LNCaP clone FGC (cell line): ENCODE measurements at regions not wholly inside any gene's neighbourhood (a gene's known extent, or its start where the extent isn't known, plus 50 kb on each side); places are given as distances from the start of the nearest gene placed in this dataset.

Experiments
- DNase-seq: peaks from one replicate; pipeline ENCODE4 v3.0.0-alpha.2; 2011; ENCODE audit warnings: low read depth
- H3K4me3 ChIP-seq: 2 replicates; pipeline ENCODE4 v1.5.1; 2011; ENCODE audit warnings: mild to moderate bottlenecking, low read depth, low read length, control low read depth
- CTCF ChIP-seq: IDR thresholded peaks from 2 replicates; pipeline ENCODE4 v1.5.1; 2012; ENCODE audit warnings: mild to moderate bottlenecking; ENCODE audit not compliant: control insufficient read depth, insufficient read depth; ENCODE audit errors: extremely low read depth

DNA sequence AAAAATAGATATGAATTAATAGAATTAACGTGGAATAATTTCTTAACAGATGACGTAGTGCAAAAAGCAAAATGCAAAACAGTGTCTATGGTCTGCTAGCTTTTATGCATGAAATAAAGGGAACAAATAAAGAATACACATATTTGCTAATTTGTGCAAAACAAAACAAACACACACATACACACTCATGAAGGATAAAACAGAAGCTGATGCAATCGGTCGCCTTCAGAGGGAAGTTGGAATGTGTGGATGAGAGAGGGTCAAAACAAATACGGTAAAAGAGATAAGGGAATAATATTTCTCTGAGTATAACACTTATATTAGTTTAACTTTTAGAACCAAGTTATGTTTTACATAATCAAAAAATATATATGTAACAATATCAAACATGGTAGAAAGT lies 1160.9 kb upstream of the PCDH9 start:
- no peak for DNase-seq
- TF ChIP-seq CTCF: no peak
- no peak overlapping the region for H3K4me3 ChIP-seq

- TF ChIP-seq CTCF: no peak
- H3K4me3 ChIP-seq: no peak overlapping the region
- no peak for DNase-seq
These were observed 1156.7 kb upstream of the PCDH9 start for GRCh38 chr13:68386808-68387207.

DNA sequence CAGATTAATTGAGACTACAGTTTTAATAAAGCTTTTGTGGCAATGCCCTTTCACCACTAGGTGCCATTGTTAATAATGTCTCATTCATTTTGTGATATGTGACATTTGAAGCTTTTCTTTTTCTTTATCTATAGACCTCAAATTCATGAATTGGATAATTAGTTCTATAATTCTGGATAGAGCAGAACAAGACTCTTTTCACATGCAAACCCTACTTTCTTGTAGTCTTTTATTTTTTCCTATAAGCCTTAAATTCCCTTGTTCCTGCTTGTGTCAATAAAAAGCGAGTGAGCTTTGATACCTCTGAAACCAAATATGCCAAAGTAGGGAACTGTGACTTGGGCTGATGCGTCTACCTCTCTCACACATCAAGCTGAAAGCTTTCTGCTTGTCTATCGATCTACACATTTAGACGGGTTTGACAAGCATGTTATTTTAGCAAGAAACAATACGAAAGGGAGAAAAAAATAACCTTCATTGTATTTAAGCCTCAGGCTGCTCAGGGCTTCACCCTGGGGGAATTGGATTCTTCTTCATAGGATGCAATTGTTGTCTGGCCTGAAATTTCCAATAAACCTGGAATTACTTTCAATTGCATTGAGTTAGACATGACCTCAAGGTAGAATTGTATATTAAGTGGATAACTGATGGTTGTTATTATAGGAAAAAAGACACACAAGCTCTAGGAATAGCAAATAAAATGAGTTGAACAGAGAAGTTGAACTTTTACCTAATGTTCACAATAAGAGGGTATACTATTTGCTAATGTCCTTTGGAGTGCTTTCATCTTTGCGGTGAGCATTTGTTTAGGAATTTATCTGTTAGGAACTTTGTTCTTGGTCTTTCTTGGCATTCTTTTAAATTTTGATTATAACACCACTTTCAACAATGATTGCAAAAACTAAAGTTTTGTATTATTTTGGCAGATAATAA lies 1150.2 kb upstream of the PCDH9 start:
- no peak for DNase-seq
- no peak for TF ChIP-seq CTCF
- no peak overlapping the region for H3K4me3 ChIP-seq

GRCh38 chr13:68378294-68378693 lies 1148.2 kb upstream of the PCDH9 start:
- TF ChIP-seq CTCF: no peak
- no peak for DNase-seq
- no peak overlapping the region for H3K4me3 ChIP-seq

DNA sequence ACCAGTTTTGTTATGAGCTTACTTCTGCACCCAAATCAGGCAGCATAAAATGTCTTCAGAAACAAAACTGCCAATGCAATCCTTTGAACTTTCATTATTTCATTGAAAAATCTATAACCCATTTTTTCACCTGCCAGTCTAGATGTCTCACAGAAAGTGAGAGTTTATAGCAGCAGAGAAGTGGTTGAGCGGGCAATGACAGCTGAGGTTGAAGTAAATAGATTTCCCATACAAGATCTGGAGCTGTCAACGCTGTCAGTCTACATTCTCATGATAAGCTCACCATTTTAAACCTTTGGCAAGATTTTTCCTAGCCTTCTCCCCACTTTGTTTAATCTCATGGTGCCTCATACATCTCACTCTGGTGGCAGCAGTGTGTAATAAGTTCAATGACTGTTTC lies 1144.9 kb upstream of the PCDH9 start:
- no peak for DNase-seq
- no peak overlapping the region for H3K4me3 ChIP-seq
- TF ChIP-seq CTCF: no peak

DNA sequence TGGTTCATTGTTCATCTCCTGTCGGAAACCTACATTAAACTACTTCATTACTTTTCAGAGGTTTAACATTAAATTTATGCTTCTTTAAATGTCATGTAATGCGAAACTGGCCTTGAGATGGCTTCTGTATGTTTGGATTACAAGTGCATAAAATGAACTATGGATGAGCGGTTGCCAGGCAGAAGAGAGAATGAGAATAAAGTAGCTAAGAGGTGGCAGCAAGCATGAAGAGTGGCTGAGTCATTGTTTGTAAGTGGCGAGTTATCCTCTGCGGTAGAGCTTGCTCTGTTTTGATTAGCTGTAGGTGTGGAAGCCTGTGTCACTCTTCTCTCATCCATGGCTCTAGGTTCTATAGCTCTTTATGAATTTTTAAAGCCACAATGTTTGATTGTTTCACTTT lies 1139.6 kb upstream of the PCDH9 start:
- DNase-seq: no peak
- TF ChIP-seq CTCF: no peak
- H3K4me3 ChIP-seq: no peak overlapping the region

- TF ChIP-seq CTCF: no peak
- DNase-seq: no peak
- H3K4me3 ChIP-seq: no peak overlapping the region
These were observed 1138.8 kb upstream of the PCDH9 start for GRCh38 chr13:68368922-68369321.
